ENCODE measurements at regions not wholly inside any gene's neighbourhood (a gene's known extent, or its start where the extent isn't known, plus 50 kb on each side); places are given as distances from the start of the nearest gene placed in this dataset.

DNA sequence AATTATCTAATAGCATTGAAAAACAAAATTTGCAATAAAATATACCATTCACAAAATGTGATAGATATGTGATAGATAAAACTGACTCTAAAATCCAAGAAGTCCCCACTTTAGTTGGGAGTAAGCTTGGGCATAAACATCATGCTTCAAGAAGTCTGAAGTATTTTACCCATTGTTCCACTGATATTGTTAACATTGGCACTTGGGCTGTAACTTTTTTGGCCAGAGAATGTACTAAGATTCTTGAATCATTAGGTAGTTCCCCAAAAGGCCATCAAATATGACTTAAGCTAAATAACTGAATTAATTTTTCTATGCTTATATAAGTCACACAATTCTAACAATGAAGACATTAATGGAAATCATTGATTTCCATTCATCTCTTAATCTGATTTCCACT lies 413.6 kb downstream of the CDH2 start:
- no peak for DNase-seq (ENCODE audit: low read depth in 4 of 4, low spot score in 3 of 4)

DNA sequence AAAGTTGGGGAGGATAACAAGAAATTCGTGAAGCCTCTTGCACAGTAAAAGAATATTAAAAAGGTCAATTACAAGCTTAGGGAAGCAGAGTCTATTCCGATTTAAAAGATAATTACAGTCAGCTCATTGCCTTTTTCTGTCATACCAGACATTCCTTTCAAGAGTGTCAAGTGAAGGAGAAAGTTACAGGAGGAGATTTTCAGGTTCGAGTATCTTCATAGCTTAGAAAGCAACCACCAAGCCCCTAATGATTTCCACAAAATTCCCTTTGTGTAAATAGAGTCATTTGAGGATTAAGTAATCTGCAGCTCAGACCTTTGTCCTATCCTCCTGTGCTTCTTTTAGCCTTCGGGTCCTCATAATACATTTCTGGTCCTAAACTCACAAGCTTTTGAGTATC lies 414.9 kb downstream of the CDH2 start:
- no peak for DNase-seq (ENCODE audit: low read depth in 4 of 4, low spot score in 3 of 4)

DNA sequence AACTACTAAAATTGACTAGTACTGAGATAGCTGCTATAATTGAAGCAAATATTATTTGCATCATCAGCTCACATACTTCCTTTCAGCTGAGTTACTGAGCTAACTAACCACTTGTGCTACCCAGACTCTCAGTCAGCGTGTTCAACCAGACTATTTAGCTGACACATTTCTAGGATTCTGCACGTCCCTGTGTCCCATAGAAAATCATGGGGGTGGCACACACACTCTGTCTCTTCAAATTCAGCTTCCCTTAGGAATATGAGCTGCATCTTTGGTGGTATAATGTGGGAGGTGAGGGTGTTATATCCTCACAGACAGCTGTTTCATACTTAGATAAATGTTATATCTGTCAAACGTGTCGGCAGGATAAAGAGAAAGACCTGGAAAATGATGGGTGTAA lies 424.0 kb downstream of the CDH2 start:
- DNase-seq (ENCODE audit: low read depth in 4 of 4, low spot score in 3 of 4), result no peak

DNA sequence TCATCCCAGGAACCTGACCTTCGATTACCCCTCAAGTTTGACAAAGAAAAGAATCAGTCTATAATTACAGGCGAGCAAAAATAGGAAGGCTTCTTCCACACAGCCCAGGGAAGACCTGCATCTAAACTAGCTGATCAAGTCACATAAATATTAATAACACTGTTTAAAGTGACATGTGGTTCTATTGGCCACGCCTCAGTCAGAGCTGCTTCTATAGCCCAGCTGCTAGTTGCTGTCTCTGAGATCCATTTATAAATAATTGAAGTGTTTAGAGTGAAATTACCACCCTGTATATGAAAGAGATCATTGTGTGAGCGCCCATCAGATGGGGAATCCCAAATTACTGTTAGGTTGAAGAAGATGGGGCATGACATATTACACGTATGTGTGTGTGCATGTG lies 426.0 kb downstream of the CDH2 start:
- DNase-seq (ENCODE audit: low read depth in 4 of 4, low spot score in 3 of 4), result no peak

DNA sequence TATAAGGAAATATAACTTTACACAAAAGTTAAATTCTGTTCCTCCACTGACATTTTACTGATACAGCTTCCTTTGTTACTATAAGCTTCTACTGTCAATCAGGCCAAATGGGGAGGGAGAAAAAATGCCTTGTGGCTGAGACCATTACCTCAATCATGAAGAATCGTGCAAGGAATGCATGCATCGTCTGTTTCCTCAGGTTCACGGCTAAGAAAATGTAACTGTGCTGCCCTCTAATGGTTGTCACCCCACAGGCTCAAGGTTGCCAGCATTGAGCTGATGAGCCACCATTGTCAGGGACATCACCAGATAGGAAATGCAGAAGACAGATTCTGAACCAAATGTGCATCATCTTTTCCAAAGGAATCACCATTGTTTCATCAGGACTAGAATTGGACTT lies 426.9 kb downstream of the CDH2 start:
- DNase-seq (ENCODE audit: low read depth in 4 of 4, low spot score in 3 of 4), result peak in 3 of 4 donors; percentile 22 to 42 (median 33)

DNA sequence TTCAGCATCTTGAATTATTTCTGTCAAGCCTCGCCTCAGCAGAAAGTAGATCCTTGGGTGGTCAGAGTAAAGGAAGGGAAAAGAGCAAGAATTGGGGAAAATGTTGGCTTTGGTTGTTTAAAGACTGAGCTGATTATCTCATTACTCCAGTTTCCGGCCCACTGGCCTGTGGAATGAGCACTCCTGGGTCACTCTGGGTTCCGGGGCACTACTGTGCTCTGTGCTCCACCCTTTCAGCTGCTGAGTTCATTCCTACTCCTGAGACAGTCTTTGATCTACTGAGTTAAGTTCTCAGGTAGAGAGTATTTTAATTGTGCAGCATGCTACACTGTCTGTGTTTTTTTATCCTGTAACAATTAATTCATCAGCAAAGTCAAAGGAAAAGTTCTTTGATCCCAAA lies 427.7 kb downstream of the CDH2 start:
- no peak for DNase-seq (ENCODE audit: low read depth in 4 of 4, low spot score in 3 of 4)

DNA sequence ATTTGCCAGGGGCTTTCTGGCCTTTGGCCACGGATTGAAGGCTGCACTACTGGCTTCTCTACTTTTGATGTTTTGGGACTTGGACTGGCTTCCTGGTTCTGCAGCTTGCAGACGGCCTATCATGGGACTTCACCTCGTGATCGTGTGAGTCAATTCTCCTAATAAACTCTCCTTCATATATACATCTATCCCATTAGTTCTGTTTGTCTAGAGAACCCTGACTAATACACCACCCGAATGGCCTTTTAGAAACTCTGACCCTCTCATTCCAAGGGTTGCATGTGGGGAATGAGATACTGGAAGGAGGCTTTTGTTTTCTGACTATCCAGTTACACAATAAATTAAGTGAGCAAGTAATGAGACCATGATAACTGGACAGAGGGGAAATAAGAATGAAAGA lies 430.7 kb downstream of the CDH2 start:
- DNase-seq (ENCODE audit: low read depth in 4 of 4, low spot score in 3 of 4), result no peak

DNA sequence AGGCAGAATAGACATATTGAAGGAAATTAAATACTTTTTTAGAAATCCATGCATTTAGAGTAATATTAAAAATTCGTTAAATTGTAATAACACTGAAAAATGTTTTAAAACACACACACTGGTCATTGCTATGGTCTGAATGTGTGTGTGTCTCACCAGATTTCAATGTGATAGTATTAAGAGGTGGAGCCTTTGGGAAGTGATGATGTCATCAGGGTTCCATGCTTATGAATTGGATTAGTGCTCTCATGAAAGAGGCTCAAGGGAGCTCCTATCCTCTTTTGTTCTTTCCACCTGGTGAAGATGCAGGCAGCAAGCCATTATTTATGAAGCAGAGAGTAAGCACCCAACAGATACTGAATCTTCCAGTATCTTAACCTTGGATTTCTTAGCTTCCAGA lies 441.8 kb downstream of the CDH2 start:
- DNase-seq (ENCODE audit: low read depth in 4 of 4, low spot score in 3 of 4), result no peak

DNA sequence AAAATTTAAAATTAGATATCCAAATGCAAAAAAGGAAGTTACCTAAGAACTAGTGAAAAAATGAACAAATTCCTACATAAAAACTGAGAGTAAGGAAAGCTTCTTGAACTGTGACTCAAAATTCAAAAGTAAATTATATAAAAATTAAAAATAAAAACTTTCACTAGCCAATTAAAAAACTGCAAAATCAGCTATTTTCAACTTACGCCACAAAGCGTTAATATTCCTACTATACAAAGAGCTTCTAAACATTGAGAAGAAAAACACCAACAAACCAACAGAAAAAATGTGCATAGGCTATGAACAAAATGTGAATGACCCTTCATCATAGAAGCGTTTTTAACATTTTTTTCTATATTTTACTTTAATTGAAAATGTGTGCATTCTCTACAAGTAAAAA lies 445.7 kb downstream of the CDH2 start:
- no peak for DNase-seq (ENCODE audit: low read depth in 4 of 4, low spot score in 3 of 4)

DNA sequence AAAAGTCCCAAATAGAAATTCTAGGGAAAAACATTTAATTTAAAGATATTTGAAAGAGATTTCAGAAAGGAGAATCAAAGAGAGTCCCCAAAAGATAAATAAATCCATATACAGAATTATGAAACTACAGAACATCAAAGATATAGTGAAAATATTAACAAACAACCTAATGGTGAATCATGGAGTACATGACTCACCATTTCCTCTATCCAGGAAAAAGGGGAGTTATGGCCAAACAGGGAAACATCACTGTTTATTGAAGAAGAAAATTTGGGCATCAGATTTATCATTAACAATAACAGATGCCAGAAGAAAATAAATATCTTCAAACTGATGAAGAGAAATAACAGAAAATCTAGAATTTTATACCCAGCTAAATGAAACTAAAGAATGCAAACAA lies 448.3 kb downstream of the CDH2 start:
- DNase-seq (ENCODE audit: low read depth in 4 of 4, low spot score in 3 of 4), result no peak

DNA sequence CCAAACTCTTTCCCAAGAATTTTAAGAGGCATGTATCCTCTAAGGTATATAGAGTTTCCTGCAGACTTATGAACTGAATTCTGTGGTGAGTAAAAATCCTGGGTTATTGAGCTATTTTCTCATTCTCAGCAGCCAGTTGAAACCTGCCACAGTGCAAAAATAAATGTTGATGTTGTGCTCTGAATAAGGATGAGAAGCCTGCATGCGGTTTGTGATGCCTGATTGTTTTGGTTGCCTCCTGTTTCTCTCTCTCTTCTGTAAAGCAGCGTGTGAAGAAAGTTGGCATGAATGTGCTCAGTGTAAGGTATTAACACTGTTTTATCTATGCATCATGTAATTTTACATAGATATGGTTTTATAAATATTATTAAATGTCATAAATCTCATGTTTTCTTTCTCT lies 452.6 kb downstream of the CDH2 start:
- DNase-seq (ENCODE audit: low read depth in 4 of 4, low spot score in 3 of 4), result no peak

DNA sequence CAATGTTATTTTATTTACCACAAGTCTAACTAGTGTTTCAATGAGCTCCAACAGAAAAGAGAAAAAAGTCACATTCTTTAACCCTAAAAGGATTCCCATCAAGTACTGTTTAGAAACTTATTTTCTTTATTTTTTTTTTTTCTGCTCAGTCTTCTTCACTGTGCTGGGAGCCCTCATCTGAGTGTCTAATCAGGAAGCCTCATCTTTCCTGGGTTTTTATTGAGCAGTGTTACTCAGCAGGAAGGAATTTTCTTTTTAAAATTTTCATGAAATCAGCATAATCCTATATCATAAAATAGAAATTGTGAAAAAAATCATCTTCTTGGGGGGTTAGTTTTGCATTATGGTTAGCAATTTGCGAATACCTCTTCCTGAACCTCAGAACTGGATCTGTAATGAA lies 453.8 kb downstream of the CDH2 start:
- DNase-seq (ENCODE audit: low read depth in 4 of 4, low spot score in 3 of 4), result no peak

DNA sequence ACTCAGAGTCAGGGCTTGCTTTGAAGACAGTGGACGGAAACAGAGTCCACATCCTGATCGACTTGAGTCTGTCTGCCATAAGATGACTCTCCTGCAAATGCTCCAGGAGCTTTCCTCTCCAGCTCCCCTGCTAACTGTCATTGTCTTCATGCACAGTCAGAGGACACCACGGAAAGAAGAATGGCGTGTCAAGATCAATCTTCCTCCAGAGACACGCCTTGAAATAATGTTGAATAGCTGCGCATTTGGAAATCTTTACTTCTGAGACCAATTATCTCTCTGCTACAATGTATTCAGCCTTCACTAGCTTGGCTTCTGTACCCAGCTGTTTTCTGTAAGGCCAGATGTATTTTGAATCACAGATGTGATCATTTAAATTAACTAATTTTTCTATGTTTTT lies 457.2 kb downstream of the CDH2 start:
- no peak for DNase-seq (ENCODE audit: low read depth in 4 of 4, low spot score in 3 of 4)

DNA sequence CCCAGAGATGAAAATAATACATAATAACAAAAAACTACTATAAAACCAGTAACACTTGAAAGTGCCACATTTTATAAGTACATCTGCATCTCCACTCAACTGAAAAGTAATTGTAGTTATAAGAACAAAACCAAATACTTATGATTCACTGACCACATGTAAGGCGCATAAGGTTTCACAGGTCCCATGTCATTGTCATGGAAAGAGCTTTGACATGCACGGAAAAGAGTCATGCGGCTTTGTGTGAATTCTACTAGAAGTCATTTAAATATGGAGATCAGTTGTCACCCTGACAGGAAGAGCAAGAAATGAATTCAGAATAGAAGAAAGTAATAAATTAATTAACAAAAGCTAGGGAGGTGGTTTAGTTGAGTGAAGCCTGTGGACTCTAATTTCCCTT lies 459.1 kb downstream of the CDH2 start:
- DNase-seq (ENCODE audit: low read depth in 4 of 4, low spot score in 3 of 4), result no peak

DNA sequence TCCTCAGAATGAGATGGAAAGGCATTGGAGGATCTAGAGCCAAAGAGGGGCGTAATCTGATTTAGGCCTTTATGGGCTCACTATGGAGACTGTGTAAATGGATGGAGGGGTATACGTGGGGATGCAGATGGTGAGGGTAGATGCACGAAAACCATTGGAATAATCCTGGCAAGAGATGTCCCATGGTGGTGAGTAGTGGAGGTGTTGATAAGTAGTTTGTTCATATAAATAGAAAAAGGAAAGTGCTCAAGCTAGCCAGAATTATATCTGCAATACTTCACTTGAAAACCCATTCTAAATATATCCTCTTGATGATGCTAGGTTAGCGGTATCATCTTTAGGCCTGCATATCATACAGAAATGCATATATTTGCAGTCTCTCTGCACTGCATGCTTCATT lies 459.7 kb downstream of the CDH2 start:
- no peak for DNase-seq (ENCODE audit: low read depth in 4 of 4, low spot score in 3 of 4)

DNA sequence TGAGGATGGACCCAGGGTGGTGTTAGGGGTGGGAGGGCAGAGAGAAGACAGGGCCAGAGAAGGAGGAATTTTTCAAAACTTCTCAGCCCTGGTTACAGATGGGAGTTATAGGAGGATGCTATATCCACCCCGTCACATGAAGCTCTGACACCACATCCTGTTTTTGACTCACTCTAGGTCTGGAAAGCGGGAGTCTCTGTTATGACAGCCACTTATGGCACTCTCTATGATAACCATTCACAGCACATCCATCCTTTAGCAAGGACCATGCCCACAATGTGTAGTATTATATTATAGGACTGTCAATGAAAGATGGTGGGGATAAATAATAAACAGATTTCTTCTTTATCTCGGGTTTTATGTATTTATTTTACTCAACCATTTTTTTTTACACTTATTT lies 461.2 kb downstream of the CDH2 start:
- DNase-seq (ENCODE audit: low read depth in 4 of 4, low spot score in 3 of 4), result no peak

DNA sequence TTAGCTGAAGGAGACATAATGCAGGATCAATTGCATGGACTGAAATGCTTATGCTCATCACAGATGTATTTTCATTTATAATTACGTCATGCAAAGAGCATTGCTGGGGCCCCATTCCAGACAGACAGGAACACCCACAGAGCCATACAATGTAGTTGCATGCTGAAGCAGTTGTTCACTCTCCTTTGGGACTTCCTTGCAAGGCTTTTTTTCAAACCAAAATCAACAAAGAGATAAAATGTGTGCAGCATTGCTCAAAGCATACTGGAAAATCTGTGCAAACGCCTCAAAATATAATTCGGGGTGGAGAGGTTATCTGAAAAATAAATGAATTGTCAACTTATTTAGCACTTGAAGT lies 463.2 kb downstream of the CDH2 start:
- no peak for DNase-seq (ENCODE audit: low read depth in 4 of 4, low spot score in 3 of 4)

DNA sequence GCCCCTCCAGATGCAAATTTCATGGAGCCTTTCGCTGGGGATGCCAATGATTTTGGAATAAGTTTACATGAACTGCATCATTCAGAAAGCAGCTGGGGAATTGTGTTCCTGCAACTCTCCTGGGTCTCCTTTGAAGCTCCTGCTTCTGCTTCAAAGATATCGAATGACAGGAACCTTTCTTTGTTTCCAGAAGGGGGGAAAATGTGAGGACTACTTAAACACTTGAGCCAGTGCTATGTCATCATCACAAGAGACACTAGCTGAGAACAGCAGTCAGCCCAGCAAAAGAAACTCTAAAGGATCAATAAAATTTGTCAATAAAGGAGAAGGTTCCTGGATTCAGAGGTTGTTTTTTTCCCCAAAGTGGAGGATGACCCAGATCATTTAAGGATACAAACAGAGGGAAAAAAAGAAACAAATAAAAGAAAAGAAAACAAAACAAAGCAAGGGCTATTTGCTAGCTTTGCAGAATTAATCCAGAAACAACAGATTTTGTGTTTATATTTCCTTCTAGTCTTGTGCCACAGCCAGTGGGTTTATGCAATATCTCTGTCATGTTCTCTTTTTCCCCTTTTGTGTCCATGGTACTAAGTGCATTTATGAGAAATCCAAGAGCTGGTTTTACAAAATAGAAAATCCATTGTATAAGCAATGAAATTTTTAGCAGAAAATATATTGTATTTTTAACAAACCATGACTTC lies 463.7 kb downstream of the CDH2 start:
- no peak for DNase-seq (ENCODE audit: low read depth in 4 of 4, low spot score in 3 of 4)

DNA sequence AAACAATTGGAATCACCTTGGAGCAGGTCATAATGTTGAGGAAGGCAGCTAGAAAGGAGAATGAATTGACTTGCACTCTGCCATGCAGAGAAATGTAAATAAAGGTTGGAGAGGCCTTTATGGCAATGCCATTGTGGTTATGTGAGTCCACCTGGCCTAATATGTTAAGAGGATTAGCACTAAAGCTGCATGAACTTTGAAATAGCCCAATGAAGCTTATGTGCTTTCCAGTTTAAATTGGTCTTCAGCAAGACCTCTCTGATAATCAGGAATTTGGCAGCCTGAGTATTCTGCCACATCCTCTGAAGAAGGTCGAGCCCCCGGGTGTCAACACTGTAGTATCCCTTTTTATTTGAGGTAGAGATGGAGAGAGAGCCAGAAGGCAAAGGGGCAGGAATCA lies 464.9 kb downstream of the CDH2 start:
- DNase-seq (ENCODE audit: low read depth in 4 of 4, low spot score in 3 of 4), result no peak

DNA sequence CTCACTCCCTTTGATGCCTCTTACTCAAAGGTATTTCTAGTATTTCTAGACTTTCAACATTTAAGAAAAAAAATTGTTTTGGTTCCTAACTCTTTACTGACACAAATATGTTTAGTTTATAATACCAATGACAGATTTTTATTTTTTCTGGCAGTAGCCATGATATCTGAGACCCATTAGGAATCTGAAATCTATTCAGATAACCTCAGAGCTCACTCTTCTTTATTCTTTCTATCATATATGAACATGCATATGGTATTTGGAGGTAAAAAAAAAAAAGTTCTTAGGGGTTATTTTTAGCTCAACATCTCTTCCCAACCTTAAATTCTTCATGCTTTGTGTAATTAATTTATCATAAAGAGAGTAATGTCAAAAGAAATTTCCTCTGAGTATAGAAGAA lies 465.5 kb downstream of the CDH2 start:
- no peak for DNase-seq (ENCODE audit: low read depth in 4 of 4, low spot score in 3 of 4)

DNA sequence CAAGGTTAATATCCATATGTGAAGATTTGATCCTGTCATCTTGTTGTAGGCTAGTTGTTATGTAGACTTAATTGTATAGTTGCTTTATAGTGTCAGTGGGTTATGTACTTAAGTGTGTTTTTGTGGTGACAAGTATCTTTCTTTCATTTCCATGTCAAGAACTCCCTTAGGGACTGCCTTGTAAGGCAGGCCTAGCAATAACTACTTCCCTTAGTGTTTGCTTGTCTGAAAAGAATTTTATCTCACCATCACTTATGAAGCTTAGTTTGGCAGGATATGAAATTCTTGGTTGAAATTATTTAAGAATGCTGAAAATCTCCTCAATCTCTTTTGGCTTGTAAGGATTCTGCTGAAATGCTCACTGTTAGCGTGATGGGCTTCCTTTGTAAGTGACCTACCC lies 467.6 kb downstream of the CDH2 start:
- no peak for DNase-seq (ENCODE audit: low read depth in 4 of 4, low spot score in 3 of 4)

DNA sequence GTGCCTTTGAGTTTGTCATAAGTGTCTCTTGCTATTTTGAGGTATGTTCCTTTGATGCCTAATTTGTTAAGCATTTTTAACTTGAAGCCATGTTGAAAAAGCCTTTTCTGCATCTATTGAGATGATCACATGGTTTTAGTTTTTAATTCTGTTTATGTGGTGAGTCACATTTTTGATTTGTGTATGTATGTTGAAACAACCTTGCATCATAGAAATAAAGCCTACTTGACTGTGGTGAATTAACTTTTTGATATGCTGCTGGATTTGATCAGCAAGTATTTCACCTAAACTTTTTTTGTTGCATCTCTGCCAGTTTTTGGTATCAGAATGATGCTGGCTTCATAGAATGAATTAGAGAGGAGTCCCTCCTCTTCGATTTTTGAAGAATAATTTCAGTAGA lies 469.7 kb downstream of the CDH2 start:
- no peak for DNase-seq (ENCODE audit: low read depth in 4 of 4, low spot score in 3 of 4)

DNA sequence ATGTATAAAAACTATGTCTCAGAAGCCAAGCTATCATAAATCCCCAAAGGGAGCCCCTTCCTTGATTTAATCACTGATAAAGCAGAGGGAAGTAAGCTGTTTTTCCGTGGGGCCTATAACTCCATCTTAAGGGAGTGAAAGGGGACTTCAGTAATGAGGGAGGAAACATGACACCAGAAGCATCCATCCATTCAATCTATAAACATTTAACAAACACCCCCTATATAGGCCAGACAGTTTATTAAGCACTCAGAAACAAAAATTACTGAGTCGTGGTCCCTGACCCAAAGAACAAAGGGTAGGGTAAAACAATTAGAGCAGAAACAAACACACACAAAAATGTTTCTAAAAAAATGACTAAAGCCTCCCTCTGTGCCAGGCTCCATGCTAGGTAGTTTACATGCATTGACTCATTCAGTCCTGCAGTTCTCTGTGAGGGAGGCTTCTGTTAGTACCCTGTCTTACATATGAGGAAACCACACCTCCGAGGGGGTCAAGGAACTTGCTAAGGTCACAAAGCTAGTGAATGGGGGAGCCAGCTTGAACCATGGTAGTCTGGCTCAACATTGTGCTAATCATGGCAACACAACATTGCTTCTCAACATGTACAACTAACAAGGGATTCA lies 472.1 kb downstream of the CDH2 start:
- DNase-seq (ENCODE audit: low read depth in 4 of 4, low spot score in 3 of 4), result peak in 1 of 4 donors; percentile 41

Data from left renal pelvis (tissue), 4 donors.